HG03432 (cell line): ENCODE measurements at regions not wholly inside any gene's neighbourhood (a gene's known extent, or its start where the extent isn't known, plus 50 kb on each side); places are given as distances from the start of the nearest gene placed in this dataset.
"Not testable (repeated sequence)": the region's sequence is repeated elsewhere in the genome, so short reads cannot be mapped to it uniquely, and the experiment has no call there.

Experiments
- ATAC-seq: cut with Tn5 transposase; IDR thresholded peaks from one replicate; pipeline ENCODE4 v1.9.1; 2021; ENCODE audit warnings: mild to moderate bottlenecking, moderate library complexity; ENCODE audit not compliant: unreplicated experiment

DNA sequence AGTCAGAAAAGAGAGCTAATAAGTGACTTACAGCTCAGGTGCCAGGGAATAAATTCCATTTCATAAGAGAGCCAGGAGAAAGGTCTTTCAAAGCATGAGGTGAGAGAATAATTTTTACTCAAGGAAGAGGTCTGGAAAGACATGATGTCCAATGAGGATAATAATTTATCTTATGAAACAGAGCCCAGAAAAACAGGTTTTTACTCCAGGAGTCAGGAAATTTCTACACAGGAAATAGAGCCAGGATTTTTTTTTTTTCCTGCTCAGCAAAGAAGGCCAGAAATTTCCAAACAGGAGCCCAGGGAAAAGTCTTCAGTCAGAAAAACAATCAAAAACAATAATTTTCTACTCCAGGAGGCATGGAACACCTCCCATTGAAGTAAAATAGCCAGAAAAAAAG lies 1185.7 kb upstream of the TSPY4 start:
- no peak for ATAC-seq

DNA sequence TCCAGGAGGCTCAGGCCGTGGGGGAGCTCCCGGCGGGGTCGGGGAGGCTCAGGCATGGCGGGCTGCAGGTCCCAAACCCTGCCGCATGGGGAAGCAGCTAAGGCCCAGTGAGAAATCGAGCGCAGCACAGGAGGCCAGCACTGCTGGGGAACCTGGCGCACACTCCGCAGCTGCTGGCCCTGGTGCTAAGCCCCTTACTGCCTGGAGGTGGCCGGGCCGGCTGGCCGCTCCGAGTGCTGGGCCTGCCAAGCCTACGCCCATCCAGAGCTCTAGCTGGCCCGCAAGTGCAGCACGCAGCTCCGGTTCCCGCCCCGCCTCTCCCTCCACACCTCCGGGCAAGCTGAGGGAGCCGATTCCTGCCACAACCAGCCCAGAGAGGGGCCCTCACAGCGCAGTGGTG lies 1208.7 kb upstream of the TSPY4 start:
- no peak for ATAC-seq

GRCh38 chrY:8125907-8126571 lies 1211.2 kb upstream of the TSPY4 start:
- no peak for ATAC-seq

DNA sequence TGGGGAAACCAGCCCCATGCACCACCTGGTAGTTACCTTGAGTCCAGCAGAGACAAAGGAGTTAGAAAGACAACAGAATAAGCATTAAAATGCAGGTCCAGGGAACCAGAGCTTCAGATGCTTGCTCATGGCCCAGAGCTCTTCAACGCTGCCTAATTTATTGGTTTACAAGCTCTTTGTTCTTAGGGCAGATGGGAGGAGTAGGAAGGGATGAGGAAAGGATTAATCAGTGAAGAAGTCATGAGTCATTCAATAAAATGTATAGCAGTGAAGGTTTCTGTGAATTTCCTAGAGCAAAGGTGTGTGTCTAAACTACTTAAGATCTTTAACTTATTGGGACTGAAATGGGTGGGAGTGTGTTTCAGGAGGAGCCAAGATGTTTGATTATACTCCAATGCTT lies 1210.3 kb upstream of the AMELY start:
- ATAC-seq, result no peak

DNA sequence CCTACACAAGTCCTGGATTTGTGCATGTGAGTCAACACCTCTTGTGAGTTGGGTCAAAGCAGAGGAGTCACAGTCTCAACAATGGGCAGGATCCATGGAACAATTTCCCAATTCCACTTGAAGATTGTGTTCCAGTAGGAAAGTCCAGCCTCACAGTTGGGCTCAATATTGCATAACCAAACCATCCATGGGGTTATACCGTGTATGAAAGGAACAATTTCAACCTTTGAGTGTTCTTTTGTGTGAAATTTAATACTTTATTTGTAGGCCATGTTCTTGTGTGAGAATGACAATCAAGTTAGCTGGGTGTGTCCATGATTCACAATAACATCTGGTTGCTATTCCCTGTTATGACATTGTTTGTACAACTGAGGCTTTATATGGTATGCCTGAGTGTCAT lies 1182.9 kb upstream of the AMELY start:
- no peak for ATAC-seq

DNA sequence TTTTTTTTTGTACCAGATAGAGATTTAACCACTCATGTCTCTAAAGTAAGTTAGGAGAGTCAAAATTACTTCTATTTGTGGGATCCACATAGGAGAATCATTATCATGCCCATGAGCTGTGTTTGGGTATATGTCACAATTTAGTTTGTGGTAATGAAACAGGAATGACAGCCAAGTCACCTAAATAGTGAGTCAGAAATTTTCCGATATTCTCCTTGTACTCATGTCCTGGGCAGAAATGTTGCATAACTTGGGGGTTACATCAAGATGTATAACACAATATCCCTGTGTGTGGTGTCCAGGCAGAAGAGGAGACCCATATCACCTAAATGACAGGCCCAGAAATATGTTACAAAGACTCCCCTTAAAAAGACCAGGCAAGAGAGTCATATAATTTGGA lies 1181.4 kb upstream of the AMELY start:
- no peak for ATAC-seq

- no peak for ATAC-seq
Measured at GRCh38 chrY:8085925-8086324, 1174.4 kb upstream of the AMELY start.

DNA sequence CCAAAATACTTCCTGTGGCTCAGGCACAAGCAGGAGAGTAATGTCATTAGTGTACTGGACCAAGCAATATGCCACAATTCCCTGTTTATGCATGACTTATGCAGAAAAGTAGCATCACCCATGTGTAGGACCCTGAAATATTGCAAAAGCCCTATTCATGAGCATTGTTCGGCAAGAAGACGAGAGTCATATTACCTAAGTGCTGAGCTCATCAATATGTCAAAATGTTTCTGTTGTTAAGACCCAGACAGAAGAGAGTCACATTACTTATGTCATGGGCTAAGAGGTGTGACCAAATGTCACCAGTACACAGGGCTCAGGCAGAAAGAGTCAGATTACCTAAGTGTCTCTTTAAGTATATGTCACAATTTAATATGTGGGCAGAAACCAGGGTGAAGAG lies 1172.6 kb upstream of the AMELY start:
- ATAC-seq, result no peak

DNA sequence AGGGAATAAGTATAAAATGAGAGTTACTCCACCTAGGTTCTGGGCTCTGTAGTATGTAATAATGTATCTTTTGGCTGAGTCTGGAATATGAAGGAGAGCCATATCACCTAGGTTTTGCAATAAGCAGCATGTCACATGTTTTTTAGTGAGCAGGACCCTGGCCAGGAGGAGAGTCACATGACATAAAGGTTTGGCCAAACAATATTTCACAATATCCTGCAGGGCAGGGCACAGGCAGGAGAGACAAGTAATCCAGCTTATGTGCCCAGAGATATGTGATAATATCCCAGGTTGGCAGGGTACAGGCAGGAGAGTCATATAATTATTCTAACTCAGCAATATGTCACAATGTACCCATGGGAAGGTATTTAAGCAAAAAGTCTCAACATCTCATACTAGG lies 1169.6 kb upstream of the AMELY start:
- no peak for ATAC-seq

GRCh38 chrY:8065220-8065619 lies 1153.7 kb upstream of the AMELY start:
- ATAC-seq, result no peak

DNA sequence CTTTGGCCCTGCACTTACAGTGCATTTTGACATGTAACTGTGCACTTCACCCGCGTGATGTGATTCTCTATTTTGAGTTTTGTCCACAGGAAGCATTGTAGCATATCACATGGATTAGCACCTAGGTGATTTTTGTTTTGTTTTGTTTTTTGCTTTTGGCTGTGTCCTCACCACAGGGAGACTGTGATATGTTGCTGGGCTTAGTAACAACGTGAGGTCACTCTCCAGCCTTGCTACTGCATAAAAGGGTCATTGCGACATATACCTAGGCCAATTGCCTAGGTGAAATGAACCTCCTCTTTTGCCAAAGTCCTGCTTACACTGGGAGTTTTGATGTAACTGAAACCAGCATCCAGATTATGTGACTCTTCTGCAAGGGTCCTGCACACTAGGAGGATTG lies 1152.9 kb upstream of the AMELY start:
- ATAC-seq, result no peak

DNA sequence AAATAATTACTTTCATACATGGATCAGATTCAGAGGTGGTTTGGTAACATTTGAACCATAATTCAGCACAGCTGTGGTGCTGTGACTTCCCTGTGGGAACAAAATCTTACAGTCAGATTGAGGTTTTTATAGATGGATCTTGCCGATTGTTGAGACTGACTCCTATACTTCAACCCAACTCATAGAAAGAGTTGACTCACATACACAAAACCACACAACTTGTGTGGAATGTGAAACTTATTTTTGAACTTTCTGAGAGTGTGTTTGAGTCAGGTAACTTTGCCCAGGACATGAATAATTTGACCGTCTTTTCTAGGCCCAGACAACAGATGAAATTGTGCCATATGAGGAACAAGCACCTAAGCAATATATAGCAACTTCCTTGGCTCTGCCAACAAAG lies 1152.4 kb upstream of the AMELY start:
- ATAC-seq, result no peak

- no peak for ATAC-seq
Measured at GRCh38 chrY:8058613-8059012, 1147.1 kb upstream of the AMELY start.

- ATAC-seq, result no peak
Measured at GRCh38 chrY:8051340-8051739, 1139.8 kb upstream of the AMELY start.

GRCh38 chrY:8041238-8041637 lies 1129.7 kb upstream of the AMELY start:
- ATAC-seq, result no peak

DNA sequence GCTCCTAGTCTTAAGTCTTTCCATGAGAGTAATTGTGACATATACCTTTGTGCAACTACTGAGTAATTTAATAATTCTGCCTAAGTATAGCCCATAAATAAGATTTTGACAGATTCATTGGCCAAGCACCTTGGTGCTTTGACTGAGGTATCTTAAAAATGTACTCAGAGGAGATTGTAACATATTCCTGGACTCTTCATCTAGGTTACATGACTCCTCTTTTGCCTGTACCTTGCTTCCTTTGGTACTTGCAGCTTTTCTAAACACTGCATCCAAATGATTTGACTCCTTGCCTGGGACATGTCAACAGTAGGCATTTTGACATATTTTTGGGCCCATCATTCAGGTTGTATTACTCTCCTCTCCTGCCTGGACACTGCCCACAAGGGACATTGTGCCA lies 1125.0 kb upstream of the AMELY start:
- no peak for ATAC-seq

DNA sequence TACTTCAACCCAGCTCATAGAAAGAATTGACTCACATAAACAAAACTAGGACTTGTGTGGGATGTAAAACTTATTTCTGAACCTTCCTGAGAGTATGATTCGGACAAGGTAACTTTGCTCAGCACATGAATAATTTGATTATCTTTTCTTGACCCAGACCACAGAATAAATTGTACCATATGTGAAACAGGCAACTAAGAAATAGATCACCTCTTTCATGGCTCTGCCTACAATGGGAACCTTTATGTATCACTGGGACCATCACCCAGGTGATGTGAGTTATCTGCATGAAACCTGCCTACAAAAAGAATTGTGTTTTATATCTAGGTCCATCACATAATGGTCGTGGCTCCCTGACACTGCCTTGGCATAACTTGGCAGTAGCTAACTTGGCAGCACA lies 1124.1 kb upstream of the AMELY start:
- ATAC-seq, result no peak

DNA sequence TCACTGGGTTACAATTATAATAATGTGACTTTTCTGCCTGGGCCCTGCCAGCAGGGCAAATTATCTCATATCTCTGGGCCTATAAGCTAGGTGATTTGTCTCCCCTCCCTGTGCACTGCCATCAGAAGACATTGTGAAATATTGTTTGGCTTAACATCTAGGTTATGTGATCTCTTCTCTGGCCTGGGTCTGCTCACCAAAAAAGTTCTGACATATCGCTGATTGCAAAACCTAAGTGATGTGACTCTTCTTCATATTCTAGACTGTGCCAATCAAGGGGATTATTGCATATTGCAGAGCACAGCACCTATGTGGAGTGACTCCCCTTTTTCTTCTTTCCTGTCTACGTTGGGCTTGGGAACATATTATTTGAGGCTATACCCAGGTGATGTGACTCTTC lies 1123.1 kb upstream of the AMELY start:
- no peak for ATAC-seq

DNA sequence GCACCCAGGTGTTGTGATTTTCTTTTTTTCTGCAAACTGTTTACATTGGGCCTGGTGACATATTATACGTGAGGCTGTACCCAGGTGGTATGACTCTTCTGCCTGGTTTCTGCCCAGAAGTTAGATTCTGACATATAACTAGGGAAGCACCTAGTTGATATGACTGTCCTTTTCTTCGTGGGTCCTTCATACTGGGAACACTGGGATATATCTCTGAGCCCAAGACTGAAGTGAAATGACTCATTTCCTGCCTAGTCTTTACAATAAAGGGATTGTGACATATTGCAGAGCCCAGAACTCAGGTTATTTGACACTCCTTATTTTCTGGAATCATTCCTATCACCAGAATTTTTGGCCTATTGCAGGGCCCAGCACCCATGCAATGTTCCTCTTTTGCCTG lies 1121.6 kb upstream of the AMELY start:
- no peak for ATAC-seq

DNA sequence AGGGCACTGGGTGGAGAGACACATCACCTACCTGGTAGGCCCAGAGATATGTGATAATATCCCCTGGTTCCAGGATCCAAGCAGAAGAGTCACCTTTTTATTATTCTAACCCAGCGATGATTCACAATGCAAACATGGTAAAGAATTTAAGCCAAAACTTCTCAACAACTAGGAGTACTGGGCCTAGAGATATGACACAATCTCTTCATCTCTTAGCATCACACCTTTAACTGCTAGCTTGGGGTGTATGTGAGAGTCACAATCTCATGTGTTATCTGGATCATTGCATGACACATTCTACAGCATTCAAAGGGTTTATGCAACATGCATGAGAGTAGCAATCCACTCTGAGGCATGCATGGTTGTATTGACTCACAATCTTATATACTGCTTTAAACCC lies 1109.0 kb upstream of the AMELY start:
- no peak for ATAC-seq

GRCh38 chrY:8011515-8011914 lies 1100.0 kb upstream of the AMELY start:
- no peak for ATAC-seq

GRCh38 chrY:8004196-8004595 lies 1092.6 kb upstream of the AMELY start:
- ATAC-seq, result peak; percentile 72

DNA sequence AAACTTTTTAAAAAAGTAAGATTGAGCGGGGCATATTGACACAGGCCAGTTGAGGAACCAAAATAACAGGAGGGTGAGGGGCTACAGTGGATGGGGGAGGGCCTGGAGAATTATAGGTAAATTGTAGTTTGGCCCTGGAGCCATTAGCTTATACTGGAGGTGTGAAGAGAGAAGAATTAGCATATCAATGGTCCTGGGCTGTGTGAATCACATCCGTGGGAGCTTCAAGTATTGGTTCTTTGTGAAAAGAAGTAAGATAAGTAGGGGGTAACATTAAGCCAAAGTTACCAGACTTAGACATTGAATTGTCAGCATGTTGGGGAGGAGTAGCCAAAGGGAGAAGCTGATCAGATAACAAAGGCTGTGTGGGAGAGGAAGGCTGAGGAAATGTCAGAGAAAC lies 1085.2 kb upstream of the AMELY start:
- ATAC-seq, result no peak

- not testable (repeated sequence) for ATAC-seq
Measured at GRCh38 chrY:7994781-7995180, 1083.2 kb upstream of the AMELY start.
